ENCODE measurements at regions not wholly inside any gene's neighbourhood (a gene's known extent, or its start where the extent isn't known, plus 50 kb on each side); places are given as distances from the start of the nearest gene placed in this dataset.

DNA sequence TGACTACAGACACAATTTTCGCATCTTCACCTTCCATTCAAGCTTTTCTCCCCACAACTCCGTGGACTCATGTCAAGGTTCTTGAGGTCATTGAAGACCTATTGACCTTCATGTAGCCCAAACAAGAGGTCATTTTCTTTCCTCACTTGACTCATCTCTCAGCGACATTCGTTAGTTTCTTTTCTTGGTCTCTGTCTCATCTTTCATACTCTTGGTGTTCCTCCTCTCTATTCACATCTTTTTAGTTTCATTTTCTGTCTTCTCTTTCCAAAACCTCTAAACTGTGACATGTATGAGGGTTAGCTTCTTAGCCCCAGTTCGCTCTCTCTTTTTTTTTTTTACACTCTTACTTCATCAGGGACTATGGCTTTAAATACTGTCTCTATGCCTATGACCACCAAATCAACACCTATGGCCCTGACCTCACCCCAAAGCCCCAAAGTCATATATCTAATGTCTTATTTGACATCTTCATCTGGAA lies 128.6 kb upstream of the BACH2 start:
- no peak for TF ChIP-seq POLR2A (IDR thresholded peaks at IDR 0.05; ENCODE audit: low read depth, low read length)
- FAIRE-seq = no peak
- DNase-seq (ENCODE audit: insufficient read length, low spot score) = no peak

DNA sequence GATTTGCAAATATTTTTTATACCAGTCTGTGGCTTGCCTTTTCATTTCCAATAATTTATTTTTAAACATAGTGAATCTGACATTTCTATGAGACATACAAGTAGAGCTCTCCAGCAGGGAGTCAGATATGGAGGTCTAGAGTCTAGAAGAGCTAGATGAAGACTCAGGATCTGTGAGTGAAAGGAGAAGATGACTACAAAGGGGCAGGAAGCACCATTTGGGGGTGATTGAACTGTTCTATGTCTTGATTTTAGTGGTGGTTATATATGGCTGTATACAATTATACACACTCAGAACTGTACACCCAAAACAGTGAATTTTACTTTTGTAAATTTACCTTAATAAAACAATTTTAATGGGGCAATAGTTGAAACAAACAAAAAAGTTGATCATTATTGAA lies 127.9 kb upstream of the BACH2 start:
- DNase-seq (ENCODE audit: insufficient read length, low spot score) (no peak), FAIRE-seq (no peak)
- no peak for TF ChIP-seq POLR2A (IDR thresholded peaks at IDR 0.05; ENCODE audit: low read depth, low read length)

DNA sequence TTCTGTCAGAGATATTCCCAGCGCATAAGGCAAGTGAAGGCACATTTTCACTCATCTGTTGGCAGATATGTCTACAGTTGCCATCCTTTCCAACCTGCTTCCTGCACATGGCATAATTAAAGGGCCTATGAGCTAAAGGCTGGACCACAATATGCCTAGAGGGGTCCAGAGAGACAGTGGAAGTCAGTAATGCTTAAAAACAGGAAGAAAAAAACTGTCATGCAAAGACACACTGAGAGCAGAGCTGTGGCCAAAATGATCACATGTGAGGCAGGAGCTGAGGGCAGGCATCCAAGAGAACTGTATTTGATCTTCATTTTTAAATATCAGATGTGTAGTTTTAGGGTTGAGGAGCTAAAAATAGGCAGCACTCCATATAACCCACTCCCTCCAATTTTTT lies 125.0 kb upstream of the BACH2 start:
- FAIRE-seq (no peak), DNase-seq (ENCODE audit: insufficient read length, low spot score) (no peak)
- no peak for TF ChIP-seq POLR2A (IDR thresholded peaks at IDR 0.05; ENCODE audit: low read depth, low read length)

DNA sequence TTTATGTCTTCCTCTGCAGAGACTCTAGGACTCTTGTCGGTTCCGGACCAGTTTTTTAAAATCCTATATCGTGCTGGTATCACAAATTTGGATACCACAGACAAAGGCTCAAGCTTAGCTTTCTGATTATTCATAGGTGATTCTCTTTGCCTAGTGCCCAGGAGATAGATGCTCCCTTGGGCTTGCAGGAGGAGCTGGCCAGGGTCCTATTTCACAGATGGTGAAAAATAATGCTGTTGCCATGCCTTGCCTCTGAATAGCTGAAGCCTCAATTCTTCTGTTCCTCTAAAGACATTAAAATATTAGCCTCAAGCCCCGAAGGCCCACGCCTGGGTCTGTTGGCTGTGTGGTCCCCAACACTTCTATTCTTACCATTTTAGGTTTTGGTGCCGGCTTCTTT lies 123.9 kb upstream of the BACH2 start:
- no peak for TF ChIP-seq POLR2A (IDR thresholded peaks at IDR 0.05; ENCODE audit: low read depth, low read length)
- no peak for DNase-seq (ENCODE audit: insufficient read length, low spot score)
- no peak for FAIRE-seq

DNA sequence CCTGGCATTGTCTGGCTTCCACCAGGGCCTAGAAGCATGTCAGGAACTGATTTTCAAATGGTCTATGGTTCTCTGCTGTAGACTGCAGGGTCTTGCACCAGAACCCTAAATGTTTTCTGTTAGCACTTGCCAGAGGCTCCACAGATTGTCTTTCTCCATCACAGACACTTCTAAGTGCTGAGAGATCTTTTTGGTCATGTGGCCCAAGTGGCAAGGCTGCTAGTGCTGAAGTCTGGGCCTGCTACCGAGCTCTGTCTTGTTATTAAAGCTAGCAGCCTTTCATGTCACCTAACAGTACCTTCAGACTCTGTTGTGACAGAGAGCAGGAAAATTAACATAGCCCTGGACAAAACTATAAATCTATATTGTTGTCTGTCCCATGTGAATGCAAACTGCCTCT lies 120.7 kb upstream of the BACH2 start:
- TF ChIP-seq POLR2A (IDR thresholded peaks at IDR 0.05; ENCODE audit: low read depth, low read length) = no peak
- DNase-seq (ENCODE audit: insufficient read length, low spot score) (no peak), FAIRE-seq (no peak)

DNA sequence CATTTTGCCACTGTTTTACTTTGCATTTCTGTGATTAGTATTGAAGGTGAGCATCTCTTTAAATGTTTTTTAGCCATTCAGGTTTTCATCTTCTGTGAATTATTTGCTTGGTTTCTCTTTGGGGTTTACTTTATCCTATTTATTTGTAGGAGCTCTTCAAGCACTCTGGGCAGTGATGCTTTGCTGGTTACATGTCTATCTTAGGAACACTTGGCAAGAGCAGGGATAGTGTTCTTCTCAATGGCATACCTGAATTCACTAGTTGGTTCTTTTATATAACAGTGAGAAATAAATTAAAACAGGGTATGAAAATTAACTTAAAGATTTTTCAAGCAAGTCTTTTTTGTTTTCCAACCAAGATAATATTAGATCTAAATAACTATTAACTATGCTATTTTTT lies 119.7 kb upstream of the BACH2 start:
- FAIRE-seq (no peak), DNase-seq (ENCODE audit: insufficient read length, low spot score) (no peak)

DNA sequence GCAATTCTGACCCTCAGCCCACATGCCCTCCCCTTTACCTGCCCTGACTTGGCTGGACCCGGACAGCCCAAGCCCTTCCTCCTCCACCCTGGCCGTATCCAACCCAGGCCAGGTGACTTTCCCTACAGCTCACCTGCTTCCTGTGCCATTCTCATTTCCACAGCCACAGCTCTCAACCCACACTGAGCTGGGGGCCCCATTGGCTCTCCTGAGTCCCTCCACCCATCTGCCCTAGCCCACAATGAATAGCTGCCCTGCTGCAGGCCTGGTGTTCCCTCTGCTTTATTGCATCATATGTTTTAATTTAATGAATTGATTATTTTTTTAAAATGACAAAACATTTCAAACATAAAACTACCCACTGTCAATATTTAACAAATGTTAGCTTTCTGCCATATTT lies 118.5 kb upstream of the BACH2 start:
- FAIRE-seq (no peak), DNase-seq (ENCODE audit: insufficient read length, low spot score) (no peak)
- TF ChIP-seq POLR2A (IDR thresholded peaks at IDR 0.05; ENCODE audit: low read depth, low read length) = no peak

More for the DNA sequence above, 119.7 kb upstream of the BACH2 start:
- TF ChIP-seq POLR2A (IDR thresholded peaks at IDR 0.05; ENCODE audit: low read depth, low read length) = no peak

DNA sequence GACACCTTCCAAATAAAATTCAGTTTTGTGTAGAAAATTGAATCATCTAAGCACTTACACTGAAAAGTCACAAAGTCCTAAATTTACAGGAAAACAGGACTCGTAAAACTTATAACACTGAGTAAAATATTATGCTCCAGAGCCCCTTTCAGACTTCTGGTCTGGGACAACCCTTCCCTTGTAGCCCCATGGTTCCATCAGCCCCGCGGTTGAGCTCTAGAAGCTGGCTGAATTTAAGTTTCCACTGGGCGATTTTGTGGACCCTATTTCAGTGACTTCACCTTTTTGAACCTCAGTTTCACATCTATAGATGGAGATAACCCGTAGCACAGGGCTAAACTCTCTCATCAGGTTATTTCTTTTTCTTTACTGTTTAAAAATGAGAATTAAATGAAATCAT lies 117.7 kb upstream of the BACH2 start:
- FAIRE-seq = no peak

DNA sequence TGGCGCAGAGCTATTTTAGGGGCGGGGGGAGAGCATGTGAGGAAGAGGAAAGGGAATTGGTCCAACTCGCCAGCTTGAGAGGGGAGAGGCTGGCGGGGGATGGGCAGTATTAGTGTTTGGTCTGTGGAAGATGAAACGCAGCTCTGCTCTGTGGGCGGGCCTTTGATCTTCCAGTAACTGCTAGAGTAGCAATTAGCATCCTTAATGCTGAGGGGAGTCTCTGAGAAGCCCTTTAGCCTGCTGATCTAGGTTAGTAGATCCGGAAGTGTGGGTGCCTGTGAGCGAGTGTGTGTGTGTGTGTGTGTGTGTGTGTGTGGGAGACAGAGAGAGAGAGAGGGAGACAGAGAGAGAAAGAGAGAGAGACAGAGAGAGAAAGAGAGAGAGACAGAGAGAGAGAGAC lies 117.2 kb upstream of the BACH2 start:
- no peak for TF ChIP-seq POLR2A (IDR thresholded peaks at IDR 0.05; ENCODE audit: low read depth, low read length)
- DNase-seq (ENCODE audit: insufficient read length, low spot score) (no peak), FAIRE-seq (no peak)

More for the DNA sequence above, 117.7 kb upstream of the BACH2 start:
- no peak for TF ChIP-seq POLR2A (IDR thresholded peaks at IDR 0.05; ENCODE audit: low read depth, low read length)
- DNase-seq (ENCODE audit: insufficient read length, low spot score) = no peak

DNA sequence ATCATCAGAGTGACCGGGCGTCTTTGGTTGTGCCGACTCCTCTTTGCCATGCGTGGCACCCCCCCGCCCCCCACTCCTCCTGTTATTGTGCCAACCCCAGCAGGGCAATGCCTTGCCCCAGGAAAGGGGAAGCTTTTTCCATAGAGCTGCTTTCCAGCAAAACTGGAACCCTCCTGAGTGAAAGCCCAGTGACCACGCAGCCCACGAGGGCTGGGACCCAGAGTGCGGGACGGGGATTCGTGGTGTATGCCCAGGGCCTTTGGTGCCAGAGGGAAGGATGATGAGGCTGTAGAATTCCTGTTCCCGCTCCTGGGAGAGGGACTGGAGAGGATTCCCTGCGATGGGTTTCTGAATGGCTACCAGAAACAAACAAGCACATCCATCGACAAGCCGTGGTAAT lies 116.8 kb upstream of the BACH2 start:
- FAIRE-seq (no peak), DNase-seq (ENCODE audit: insufficient read length, low spot score) (no peak)
- TF ChIP-seq POLR2A (IDR thresholded peaks at IDR 0.05; ENCODE audit: low read depth, low read length) = no peak

DNA sequence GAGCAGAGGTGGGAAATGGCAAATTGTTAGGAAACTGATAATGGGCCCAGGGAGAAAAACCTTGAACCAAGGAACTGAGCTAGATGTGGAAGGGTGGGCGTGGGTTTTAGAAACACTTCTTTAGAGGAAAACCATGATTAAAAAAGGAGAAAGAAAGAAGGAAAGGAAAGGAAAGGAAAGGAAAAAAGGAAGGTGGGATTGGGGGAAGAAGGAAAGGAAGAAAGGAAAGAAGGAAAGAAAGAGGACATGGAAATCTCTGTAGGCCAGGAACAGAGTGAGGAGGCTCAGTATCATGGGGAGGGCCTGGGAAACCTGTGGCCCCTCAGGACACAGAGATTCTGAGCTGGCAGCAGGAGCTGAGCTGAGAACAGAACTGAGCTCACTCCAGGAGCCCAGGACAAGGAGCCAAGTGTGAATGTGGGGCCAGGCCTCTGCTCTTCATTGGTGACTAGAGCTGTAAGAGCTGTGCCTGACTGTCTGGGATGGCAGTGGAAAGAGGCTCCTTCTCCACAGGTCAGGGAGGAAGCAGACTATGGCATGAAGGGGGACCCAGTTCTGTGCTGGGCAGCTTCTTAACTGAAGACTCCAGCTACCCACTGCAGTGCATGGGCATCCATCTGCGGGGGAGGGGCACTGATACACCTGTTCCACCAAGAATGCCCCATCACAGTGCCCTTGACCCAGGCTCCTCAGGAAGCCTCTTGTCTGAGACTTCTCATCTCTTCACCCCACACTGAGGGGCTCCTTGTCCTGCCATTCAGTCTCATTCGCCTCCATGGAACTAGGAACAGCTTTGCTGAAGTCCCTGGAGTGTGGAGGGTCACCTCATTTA lies 116.1 kb upstream of the BACH2 start:
- FAIRE-seq (no peak), DNase-seq (ENCODE audit: insufficient read length, low spot score) (no peak)
- TF ChIP-seq POLR2A (IDR thresholded peaks at IDR 0.05; ENCODE audit: low read depth, low read length) = no peak

DNA sequence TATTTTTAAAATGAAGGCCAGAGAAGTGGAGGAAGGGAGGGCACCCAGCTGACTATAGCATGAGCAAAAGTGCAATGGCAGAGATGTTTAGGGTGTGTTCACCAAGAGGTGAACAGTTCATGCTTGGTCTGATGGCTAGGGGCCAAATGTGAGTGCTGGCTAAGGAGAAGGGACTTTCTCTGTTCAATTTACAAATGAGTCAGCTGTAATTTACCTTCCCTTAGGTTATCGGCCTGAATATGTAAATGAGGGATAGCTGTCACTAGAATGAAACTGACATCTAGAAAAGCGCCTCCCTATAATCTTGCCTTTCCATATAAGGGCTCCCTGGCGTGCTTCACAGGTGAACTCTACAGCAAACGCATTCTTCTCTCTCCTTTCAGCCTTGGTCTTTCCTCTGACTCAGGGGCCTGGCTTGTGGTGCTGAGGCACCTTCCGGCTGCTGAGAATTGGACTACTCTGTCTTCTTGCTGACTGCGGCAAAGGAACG lies 114.7 kb upstream of the BACH2 start:
- TF ChIP-seq POLR2A (IDR thresholded peaks at IDR 0.05; ENCODE audit: low read depth, low read length) = no peak
- peak; percentile 6 for DNase-seq (ENCODE audit: insufficient read length, low spot score)
- no peak for FAIRE-seq

DNA sequence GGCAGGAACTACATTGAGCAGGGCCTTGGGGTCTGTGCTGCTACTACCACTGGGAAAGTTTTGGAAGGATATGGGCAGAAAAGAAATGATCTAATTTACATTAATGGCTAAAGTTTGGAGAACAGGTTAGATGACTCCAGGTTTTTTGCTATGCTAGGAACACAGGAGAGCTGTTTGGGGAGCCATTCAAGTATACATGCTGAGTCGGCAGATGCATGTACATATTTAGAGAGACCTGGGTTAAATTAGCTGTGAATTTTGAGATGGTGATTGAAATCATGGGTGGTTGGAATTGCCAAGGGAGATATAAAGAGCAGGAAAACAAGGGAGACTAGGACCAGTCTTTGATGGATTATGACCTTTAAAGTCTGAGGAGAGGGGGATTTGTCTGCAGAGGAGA lies 113.1 kb upstream of the BACH2 start:
- no peak for TF ChIP-seq POLR2A (IDR thresholded peaks at IDR 0.05; ENCODE audit: low read depth, low read length)
- FAIRE-seq = no peak

DNA sequence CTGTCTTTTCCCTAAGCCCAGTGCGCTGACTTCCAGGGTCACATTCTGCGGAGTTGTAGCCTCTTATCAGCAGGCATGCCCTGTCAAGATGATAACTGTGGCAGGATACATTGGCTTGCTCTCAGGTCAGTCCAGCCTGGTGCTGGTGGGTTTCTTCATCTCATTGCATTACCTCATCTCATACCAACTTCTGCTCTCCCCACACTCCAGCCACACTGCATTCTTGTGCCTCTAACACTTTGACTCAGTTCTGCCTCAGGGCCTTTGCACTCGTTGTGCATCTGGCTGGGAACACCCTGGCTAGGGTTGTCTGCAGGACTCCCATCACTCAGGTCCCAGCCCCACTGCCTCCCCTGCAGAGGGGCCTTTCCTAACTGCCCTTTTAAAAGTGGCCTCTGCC lies 110.3 kb upstream of the BACH2 start:
- TF ChIP-seq POLR2A (IDR thresholded peaks at IDR 0.05; ENCODE audit: low read depth, low read length) = no peak
- DNase-seq (ENCODE audit: insufficient read length, low spot score) (no peak), FAIRE-seq (no peak)

More for the DNA sequence above, 113.1 kb upstream of the BACH2 start:
- no peak for DNase-seq (ENCODE audit: insufficient read length, low spot score)

DNA sequence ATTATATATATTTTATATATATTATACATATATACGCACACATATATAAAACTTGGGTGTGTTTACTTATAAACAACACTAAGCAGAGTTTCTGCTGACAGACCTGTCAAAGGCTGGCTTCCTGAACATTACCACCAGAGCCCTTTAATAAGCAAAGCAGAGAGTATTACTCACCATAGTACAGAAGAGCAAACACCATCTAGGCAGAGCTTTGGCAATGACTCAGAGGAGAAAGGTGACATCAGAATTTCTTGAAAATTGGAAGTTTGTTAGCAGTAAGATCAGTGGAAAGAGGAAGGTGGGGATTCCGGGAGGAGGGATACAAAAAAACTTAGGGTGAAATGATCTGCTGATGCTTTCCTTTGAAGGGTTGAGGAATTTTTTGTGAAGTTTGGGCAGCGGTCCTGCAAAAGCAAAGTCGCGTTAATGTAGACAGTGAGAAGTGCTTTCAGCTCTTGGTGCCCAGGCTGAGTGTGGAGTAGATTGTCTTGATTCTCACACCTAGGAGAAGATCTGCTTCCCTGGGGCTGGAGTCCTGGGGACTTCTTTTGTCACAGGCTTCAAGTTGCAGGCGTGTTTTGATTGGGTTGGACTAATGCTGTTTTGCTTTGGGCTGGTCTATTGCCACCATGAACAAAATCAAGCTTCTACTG lies 109.6 kb upstream of the BACH2 start:
- FAIRE-seq = no peak
- no peak for TF ChIP-seq POLR2A (IDR thresholded peaks at IDR 0.05; ENCODE audit: low read depth, low read length)
- peak; percentile 14 for DNase-seq (ENCODE audit: insufficient read length, low spot score)

Measured in H54 (cell line).